HK-2 (cell line): ENCODE measurements at regions not wholly inside any gene's neighbourhood (a gene's known extent, or its start where the extent isn't known, plus 50 kb on each side); places are given as distances from the start of the nearest gene placed in this dataset.

Experiments used
- DNase-seq: peaks from one replicate; pipeline ENCODE4 v3.0.0-alpha.2; 2018; ENCODE audit not compliant: unreplicated experiment

GRCh38 chr13:28545583-28546333, 50.8 kb upstream of the FLT1 start:
- no peak for DNase-seq
